ENCODE measurements at regions not wholly inside any gene's neighbourhood (a gene's known extent, or its start where the extent isn't known, plus 50 kb on each side); places are given as distances from the start of the nearest gene placed in this dataset.

GRCh38 chr6:43951063-43951755, 176.0 kb downstream of the MRPL14 start (continued):
- no peak for TF ChIP-seq DBP (CRISPR knock-in tag; IDR thresholded peaks at IDR 0.05; ENCODE audit: not compliant biosample characterization)
- TF ChIP-seq SNAPC4 (CRISPR knock-in tag; IDR thresholded peaks at IDR 0.05): no peak
- TF ChIP-seq ZSCAN20 (CRISPR knock-in tag; IDR thresholded peaks at IDR 0.05; ENCODE audit: borderline replicate concordance): no peak
- TF ChIP-seq ZNF709 (CRISPR knock-in tag; IDR thresholded peaks at IDR 0.05): no peak; the same call in 1 of the 2 replicates
- TF ChIP-seq ZBTB46 (CRISPR knock-in tag; IDR thresholded peaks at IDR 0.05; ENCODE audit: borderline replicate concordance): no peak
- TF ChIP-seq YEATS4 (CRISPR knock-in tag; IDR thresholded peaks at IDR 0.05; ENCODE audit: borderline replicate concordance): no peak
- TF ChIP-seq SNAI1 (CRISPR knock-in tag; IDR thresholded peaks at IDR 0.05; ENCODE audit: borderline replicate concordance): no peak
- no peak for TF ChIP-seq NFE2L1 (CRISPR knock-in tag; IDR thresholded peaks at IDR 0.05; ENCODE audit: borderline replicate concordance)
- TF ChIP-seq PHF8 (CRISPR knock-in tag; IDR thresholded peaks at IDR 0.05): 0 out of 2 replicates have a peak, but pooled peaks have one; percentile 39
- TF ChIP-seq SIN3B (IDR thresholded peaks at IDR 0.05; ENCODE audit: low read length): no peak
- TF ChIP-seq KIAA2018 (CRISPR knock-in tag; IDR thresholded peaks at IDR 0.05; ENCODE audit: borderline replicate concordance): no peak
- no peak for TF ChIP-seq NCOR1 (IDR thresholded peaks at IDR 0.05; ENCODE audit: borderline replicate concordance, low read length)
- peak; percentile 47; the same call in 1 of the 2 replicates for TF ChIP-seq ZNF556 (CRISPR knock-in tag; IDR thresholded peaks at IDR 0.05; ENCODE audit: borderline replicate concordance)
